CD4-positive, alpha-beta T cell treated with Interleukin-1 beta for 1 hour (primary cell): ENCODE measurements at regions not wholly inside any gene's neighbourhood (a gene's known extent, or its start where the extent isn't known, plus 50 kb on each side); places are given as distances from the start of the nearest gene placed in this dataset.

ENCODE experiments used
- DNase-seq, 2 donors: peaks; one replicate each; pipeline ENCODE4 v3.0.0-alpha.2; 2020 to 2022

DNA sequence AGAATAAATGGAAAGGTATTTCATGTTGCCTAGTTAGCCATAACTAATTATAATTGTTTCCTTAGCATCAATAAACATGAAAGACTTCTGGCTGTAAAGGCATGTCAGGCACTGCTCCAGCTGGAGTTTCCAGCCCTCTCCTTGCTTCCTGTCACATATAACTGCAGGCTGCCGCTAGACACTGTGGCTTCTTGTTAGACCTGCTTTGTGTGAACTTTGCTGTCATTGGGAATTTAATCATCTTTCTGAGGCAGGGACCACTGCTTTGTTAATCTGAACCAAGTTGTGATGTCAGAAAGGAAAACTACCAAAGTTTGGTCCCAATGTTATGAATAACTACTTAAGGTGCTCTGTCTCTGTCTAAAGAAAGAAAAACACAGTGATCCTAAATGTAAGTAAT is 90.3 kb upstream of the DUSP10 start:
- no peak for DNase-seq

DNA sequence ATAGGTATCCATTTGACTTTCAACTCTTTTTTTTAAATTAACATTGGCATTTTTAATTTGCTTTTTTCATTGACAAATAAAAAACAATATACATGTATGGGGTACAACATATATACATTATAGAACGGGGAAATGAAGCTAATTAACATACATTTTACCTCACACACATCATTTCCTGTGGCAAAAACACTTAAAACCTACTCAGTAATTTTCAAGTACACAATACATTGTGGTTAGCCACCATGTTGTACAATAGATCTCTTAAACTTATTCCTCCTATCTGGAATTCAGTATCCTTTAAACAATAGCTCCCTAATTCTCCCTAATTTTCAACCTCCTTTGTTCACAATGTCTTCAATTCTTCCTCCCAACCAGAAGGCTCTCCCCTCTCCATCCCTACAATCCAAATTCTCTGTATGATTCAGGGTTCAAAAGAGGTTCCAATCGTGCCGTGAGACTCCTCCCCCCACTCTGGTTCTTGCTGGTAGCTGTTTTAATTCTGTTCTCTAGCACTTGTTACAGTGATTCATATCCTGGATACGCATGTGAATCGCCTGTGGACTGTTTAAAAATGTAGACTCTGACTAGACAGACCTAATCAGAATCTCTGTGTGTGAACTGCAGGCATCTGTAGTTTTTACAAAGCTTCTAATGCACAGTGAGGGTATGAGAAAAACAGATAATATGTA is 87.6 kb upstream of the DUSP10 start:
- DNase-seq = peak; percentile 31 to 53

- no peak for DNase-seq
Measured at GRCh38 chr1:221827307-221827642, 85.4 kb upstream of the DUSP10 start.

GRCh38 chr1:221824909-221825308 is 83.0 kb upstream of the DUSP10 start:
- no peak for DNase-seq

GRCh38 chr1:221824025-221824424 is 82.1 kb upstream of the DUSP10 start:
- no peak for DNase-seq

GRCh38 chr1:221823561-221823960 is 81.7 kb upstream of the DUSP10 start:
- no peak for DNase-seq

DNA sequence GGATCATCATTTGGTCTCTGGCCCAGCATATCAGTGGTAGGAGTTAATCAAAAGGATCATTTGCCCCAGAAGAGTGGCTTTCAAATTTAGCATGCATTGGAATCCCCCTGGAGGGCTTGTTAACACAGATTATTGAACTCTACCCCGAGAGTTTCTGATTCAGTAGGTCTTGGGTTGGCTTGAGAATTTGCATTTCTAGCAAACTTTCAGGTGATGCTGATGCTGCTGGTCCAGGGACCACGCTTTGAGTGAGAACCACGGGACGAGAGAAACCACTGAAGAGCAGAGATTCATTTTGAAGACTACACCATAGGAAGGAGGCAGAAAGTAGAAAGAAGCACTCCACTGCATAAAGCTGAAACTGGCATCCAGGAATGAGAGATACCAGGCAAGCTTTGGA is 81.3 kb upstream of the DUSP10 start:
- DNase-seq = no peak

DNA sequence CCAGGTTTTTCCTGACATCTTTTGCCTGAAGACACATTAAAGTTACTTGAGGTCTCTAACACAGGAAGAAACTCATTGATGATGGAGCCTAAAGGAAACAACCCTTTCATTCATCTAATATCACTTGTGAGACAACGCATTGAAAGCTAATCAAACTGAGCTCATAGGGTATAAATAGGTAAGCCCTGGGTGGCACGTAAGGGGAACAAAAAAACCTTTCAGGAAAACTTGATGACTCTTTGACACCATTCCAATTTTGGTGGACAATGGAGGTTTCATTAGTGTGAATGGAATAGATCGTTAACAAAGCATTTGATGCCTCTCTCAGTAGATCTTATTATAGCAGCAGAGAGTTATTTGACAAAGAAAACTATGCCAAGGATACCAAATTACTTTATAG is 80.7 kb upstream of the DUSP10 start:
- DNase-seq = no peak

GRCh38 chr1:221816899-221817298 is 75.0 kb upstream of the DUSP10 start:
- no peak for DNase-seq

DNA sequence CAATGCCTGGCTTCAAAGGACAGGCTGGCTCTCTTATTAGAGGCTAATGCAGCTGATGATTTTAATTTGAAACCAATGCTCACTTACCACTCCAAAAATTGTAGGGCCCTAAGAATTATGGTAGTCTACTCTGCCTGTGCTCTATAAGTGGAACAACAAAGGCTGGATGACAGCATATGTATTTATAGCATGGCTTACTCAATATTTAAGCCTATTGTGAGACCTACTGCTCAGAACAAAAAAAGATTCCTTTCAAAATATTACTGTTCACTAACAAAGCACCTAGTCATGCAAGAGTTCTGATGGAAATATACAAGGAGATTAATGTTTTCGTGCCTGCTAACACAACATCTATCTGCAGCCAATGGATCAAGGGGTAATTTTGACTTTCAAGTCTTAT is 73.8 kb upstream of the DUSP10 start:
- DNase-seq = no peak

- no peak for DNase-seq
Measured at GRCh38 chr1:221813887-221814286, 72.0 kb upstream of the DUSP10 start.

GRCh38 chr1:221812905-221813597 is 71.2 kb upstream of the DUSP10 start:
- DNase-seq = no peak

GRCh38 chr1:221812088-221812752 is 70.3 kb upstream of the DUSP10 start:
- DNase-seq = no peak

DNA sequence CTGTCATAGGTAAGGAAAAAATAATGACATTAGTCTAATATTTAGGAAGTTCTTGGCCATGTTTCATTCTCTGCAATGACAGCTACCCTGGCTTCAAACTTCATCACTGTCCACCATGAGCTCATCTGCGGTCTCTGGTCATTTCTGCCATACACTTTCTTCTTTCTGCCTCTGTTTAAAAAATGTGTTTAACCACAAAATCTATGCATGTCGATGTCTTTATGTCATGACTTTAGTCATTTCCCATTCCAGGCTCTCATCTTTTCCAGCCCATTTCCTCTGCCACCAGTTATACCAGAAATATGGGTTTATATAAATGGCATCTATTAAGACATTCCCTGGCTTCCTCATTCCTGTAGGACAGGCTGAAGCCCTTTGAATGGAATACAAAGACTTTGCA is 68.5 kb upstream of the DUSP10 start:
- no peak for DNase-seq

GRCh38 chr1:221809091-221810029 is 67.5 kb upstream of the DUSP10 start:
- no peak for DNase-seq

DNA sequence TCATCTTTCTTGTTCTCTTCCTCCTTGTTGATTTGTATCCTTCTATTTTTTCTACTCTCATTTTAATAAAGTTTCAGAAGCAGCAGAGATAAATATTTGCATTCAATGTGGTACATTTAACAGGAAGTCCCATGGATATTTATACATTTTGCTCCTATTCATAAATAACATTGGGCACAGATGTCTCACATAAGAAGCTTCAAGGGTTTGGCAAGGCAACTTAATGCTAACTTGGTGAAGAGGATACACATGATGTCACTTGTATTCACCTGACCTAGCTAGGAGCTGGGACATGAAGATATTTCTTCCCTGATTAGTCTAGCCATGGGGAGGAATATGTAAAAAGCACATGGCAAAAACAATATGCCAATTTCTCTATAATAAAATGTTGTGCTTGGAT is 65.1 kb upstream of the DUSP10 start:
- DNase-seq = no peak

DNA sequence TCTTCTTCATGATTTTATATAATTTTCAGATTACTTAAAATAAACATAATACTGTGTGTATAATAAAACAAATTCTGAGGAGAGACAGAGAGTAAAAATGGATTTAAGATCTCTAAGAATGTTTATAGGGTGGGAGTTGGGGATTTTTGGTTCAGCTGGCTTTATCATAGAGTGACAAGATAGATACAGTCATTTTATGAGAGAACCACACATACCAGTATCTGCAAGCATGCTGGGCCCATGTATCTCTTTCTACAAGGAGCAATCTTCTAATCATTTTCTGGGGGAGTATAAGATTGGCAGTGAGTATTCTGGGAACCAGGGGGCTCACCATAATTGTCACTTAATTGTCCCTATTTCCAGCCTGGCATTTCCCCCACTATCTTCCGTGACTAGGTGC is 64.3 kb upstream of the DUSP10 start:
- DNase-seq = no peak

GRCh38 chr1:221805121-221805520 is 63.2 kb upstream of the DUSP10 start:
- no peak for DNase-seq

GRCh38 chr1:221804303-221804702 is 62.4 kb upstream of the DUSP10 start:
- no peak for DNase-seq

DNA sequence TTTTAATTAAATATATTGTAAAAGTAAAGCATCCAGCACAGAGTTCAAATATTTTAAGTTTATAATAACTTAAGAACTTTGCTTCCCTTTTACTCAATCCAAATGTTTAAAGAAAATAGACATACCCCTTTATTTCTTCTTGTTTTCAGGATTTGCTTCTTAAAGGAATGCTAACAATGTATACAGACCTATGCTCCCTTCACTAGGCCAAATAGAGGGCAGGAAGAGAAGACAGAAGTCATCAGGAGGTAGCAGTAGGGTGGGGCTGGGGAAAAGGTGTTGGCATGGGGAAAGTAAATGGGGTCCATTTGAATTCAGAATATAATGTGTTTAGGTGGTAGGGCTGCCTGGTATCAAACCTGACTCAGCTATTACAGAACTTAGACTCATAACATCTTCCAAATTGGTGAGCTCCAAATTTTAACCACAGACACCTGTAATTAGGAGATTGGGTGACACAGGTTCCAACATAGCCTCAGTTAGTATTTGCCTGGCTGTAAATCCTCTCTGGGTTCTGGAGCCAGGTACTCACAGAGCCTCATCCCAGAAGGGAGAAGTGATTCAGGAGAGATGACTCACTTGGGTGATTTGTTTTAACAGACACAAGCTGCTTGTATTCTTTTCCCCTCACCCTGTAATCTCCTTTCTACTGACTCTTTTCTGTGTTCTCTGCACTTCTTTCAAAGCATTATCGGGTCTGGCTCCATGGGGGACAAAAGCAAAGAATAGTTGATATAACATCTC is 60.1 kb upstream of the DUSP10 start:
- no peak for DNase-seq

GRCh38 chr1:221801251-221801661 is 59.4 kb upstream of the DUSP10 start:
- DNase-seq = no peak

DNA sequence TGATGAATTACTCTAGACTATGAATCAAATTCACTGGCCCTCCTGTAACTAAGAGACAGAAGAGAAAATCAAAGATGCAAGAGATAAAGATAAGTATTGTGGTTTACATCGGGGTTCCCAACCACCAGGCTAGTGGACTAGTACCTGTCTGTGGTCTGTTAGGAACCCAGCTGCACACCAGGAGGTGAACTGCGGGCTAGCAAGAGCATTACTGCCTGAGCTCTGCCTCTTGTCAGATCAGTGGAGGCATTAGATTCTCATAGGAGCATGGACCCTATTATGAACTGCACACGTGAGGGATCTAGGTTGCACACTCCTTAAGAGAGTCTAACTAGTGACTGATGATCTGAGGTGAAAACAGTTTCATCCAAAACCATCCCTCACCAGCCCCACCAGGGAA is 58.9 kb upstream of the DUSP10 start:
- no peak for DNase-seq

DNA sequence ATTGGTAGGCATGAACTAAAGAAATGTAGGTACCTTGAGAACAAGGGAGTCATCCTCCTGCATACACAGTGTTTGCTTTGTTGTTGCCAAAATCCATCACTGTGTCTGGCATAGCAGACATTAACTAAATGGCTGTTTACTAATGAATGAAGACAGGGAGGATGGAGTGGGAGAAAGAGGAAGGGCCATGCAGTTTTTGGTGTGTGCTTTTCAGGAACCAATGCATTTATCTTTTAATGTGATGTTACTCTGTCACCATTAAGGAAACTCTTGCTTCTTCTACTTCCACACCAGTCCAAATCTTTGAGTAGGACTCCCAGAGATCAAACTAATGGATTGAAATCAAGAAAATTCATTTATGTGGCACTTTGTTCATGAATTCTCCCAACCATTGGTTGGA is 55.6 kb upstream of the DUSP10 start:
- DNase-seq = no peak
